GM12878 (cell line): ENCODE measurements at regions not wholly inside any gene's neighbourhood (a gene's known extent, or its start where the extent isn't known, plus 50 kb on each side); places are given as distances from the start of the nearest gene placed in this dataset.

Source experiments
- ATAC-seq: fragments of 200-7000 bp; cut with Tn5 transposase; 3 replicates; pipeline ENCODE4 v1.9.1; 2020; ENCODE audit warnings: mild to moderate bottlenecking, moderate library complexity
- BruUV-seq: library from RNA; stranded (reverse); fragments of 400-500 nt; replicated peaks from 2 replicates; lab custom pipeline; 2021; lab: Mats Ljungman, UMichigan
- CTCF ChIA-PET: fragments of 300-600 bp; sonication (Branson Sonifier 250); formaldehyde crosslinking; extraction: SDS; loops from one replicate; lab custom pipeline; 2021; ENCODE audit warnings: inconsistent platforms; lab: Yijun Ruan, JAX
- POLR2A ChIA-PET: fragments of 350-600 bp; formaldehyde crosslinking; extraction: SDS; loops from one replicate; lab custom pipeline; 2021; ENCODE audit warnings: inconsistent platforms; lab: Charles Lee
- RAD21 ChIA-PET: fragments of 300-600 bp; sonication (Branson Sonifier 250); formaldehyde crosslinking; loops from one replicate; lab custom pipeline; 2023; ENCODE audit warnings: antibody characterized with exemption; ENCODE audit not compliant: unreplicated experiment; lab: Charles Lee
- SMC1A ChIA-PET: fragments of 300-600 bp; sonication (Branson Sonifier 250); formaldehyde crosslinking; loops from one replicate; lab custom pipeline; 2023; ENCODE audit not compliant: unreplicated experiment, uncharacterized antibody; lab: Charles Lee
- DNase-seq: peaks from one replicate; pipeline ENCODE4 v3.0.0-alpha.2; 2011; ENCODE audit warnings: low read depth, low spot score
- FAIRE-seq: peaks from 3 replicates; lab custom pipeline; 2011; peaks lifted over from hg19 to GRCh38; lab: Jason Lieb, UNC
- H2AFZ ChIP-seq: 2 replicates; pipeline ENCODE4 v1.6.0; 2011; ENCODE audit warnings: low read depth, low read length, control low read depth; ENCODE audit not compliant: control insufficient read depth
- H3K27ac ChIP-seq: 2 replicates; pipeline ENCODE4 v1.5.1; 2011; ENCODE audit warnings: control low read depth; ENCODE audit not compliant: control insufficient read depth, insufficient read depth
- H3K27me3 ChIP-seq, 2 experiments: replicated peaks in 1 of 2; 2 replicates each; pipeline versions ENCODE4 v1.6.0 to v1.6.1; 2011; ENCODE audit warnings: low read length in 1 of 2; ENCODE audit not compliant: control insufficient read depth in 2 of 2, insufficient read depth in 2 of 2
- H3K36me3 ChIP-seq, 2 experiments: 2 replicates each; pipeline ENCODE4 v1.5.1; 2011; ENCODE audit warnings: low read length in 1 of 2; ENCODE audit not compliant: control insufficient read depth in 2 of 2, insufficient read depth in 2 of 2
- H3K4me1 ChIP-seq: 2 replicates; pipeline ENCODE4 v1.6.1; 2011; ENCODE audit warnings: mild to moderate bottlenecking, low read length, moderate library complexity, mixed read lengths; ENCODE audit not compliant: control insufficient read depth, insufficient read depth
- H3K4me2 ChIP-seq: 2 replicates; pipeline ENCODE4 v1.6.0; 2011; ENCODE audit warnings: control low read depth; ENCODE audit not compliant: control insufficient read depth, insufficient read depth
- H3K4me3 ChIP-seq: fragments of 200-600 bp; sonication (generic); 2 replicates; pipeline ENCODE4 v1.5.1; 2016
- H3K79me2 ChIP-seq: 2 replicates; pipeline ENCODE4 v1.6.0; 2011; ENCODE audit warnings: low read length; ENCODE audit not compliant: control insufficient read depth, insufficient read depth
- H3K9ac ChIP-seq: 2 replicates; pipeline ENCODE4 v1.8.0; 2011; ENCODE audit warnings: low read length, control low read depth, mixed read lengths; ENCODE audit not compliant: control insufficient read depth, insufficient read depth
- H3K9me3 ChIP-seq: replicated peaks from 3 replicates; pipeline ENCODE4 v1.5.1; 2011; ENCODE audit warnings: mild to moderate bottlenecking, low read length; ENCODE audit not compliant: control insufficient read depth, insufficient read depth
- H4K20me1 ChIP-seq: 2 replicates; pipeline ENCODE4 v1.6.0; 2011; ENCODE audit not compliant: control insufficient read depth, insufficient read depth
- CBX5 ChIP-seq: sonication (generic); IDR thresholded peaks from 2 replicates; pipeline ENCODE4 v1.6.1; 2016; ENCODE audit warnings: low read depth, moderate library complexity, mild to moderate bottlenecking, inconsistent platforms
- EZH2 ChIP-seq: IDR thresholded peaks from 2 replicates; pipeline ENCODE4 v1.6.1; 2012; ENCODE audit warnings: low read depth, mild to moderate bottlenecking, control low read depth, inconsistent platforms, low read length, borderline replicate concordance; ENCODE audit not compliant: control insufficient read depth
- FOXK2 ChIP-seq: fragments of 450-650 bp; IDR thresholded peaks from 2 replicates; pipeline ENCODE4 v1.6.1; 2017; ENCODE audit warnings: mild to moderate bottlenecking, moderate library complexity
- GABPA ChIP-seq: IDR thresholded peaks from 2 replicates; pipeline ENCODE4 v1.6.1; 2014; ENCODE audit warnings: antibody characterized with exemption, low read depth, mild to moderate bottlenecking, inconsistent platforms
- PAX5 ChIP-seq: IDR thresholded peaks from 2 replicates; pipeline ENCODE4 v1.6.1; 2011; ENCODE audit warnings: low read depth, low read length, borderline replicate concordance
- TAF1 ChIP-seq: IDR thresholded peaks from 2 replicates; pipeline ENCODE4 v1.6.1; 2011; ENCODE audit warnings: mild to moderate bottlenecking, low read depth, low read length, borderline replicate concordance
- TCF3 ChIP-seq: IDR thresholded peaks from 2 replicates; pipeline ENCODE4 v1.6.1; 2012; ENCODE audit warnings: low read depth, mild to moderate bottlenecking, low read length, borderline replicate concordance; ENCODE audit not compliant: insufficient read depth
- USF1 ChIP-seq: IDR thresholded peaks from 2 replicates; pipeline ENCODE4 v1.6.1; 2011; ENCODE audit warnings: borderline replicate concordance, low read depth, mild to moderate bottlenecking, moderate library complexity, mixed read lengths, low read length; ENCODE audit not compliant: insufficient read depth; ENCODE audit errors: extremely low read length
- ZNF207 ChIP-seq: fragments of 450-650 bp; IDR thresholded peaks from 2 replicates; pipeline ENCODE4 v1.6.1; 2014; ENCODE audit warnings: antibody characterized with exemption, mild to moderate bottlenecking, borderline replicate concordance
- WGBS: methylation state at CpG from one replicate; pipeline ENCODE4 v1.1.6; 2016; ENCODE audit warnings: low lambda C conversion rate; ENCODE audit not compliant: insufficient replicate concordance, insufficient coverage; ENCODE audit errors: missing lambda C conversion rate; 5-methylcytosine and 5-hydroxymethylcytosine counted together
- in situ Hi-C: fragments of 300-500 bp; cut with MboI; formaldehyde crosslinking; loops from 9 replicates; pipeline ENCODE4 v1.14.3; 2018; ENCODE audit warnings: mixed read lengths
- intact Hi-C: fragments of 100-400 bp; cut with micrococcal nuclease; formaldehyde crosslinking; loops from one replicate; pipeline ENCODE4 v1.14.2; 2022; ENCODE audit not compliant: unreplicated experiment
- TF ChIP-seq, protein P1 (sequence below): fragments of 450-650 bp; IDR thresholded peaks from 2 replicates; pipeline ENCODE4 v1.6.1; 2017; ENCODE audit warnings: mild to moderate bottlenecking, moderate library complexity
- TF ChIP-seq, protein P2 (sequence below), 3 experiments: IDR thresholded peaks in 2 of 3; conservative IDR thresholded peaks in 1 of 3; 2 replicates each; pipeline ENCODE4 v1.5.1; 2011; ENCODE audit warnings: low read depth in 3 of 3, low read length in 3 of 3, mild to moderate bottlenecking in 3 of 3, control low read depth in 2 of 3, moderate library complexity in 2 of 3, inconsistent platforms in 1 of 3, mixed read lengths in 1 of 3; ENCODE audit not compliant: control insufficient read depth in 2 of 3, insufficient read depth in 1 of 3; ENCODE audit errors: extremely low read depth in 1 of 3

GRCh38 chr12:76247992-76248391 lies 100.2 kb downstream of the BBS10 start:
- no TSS peak for BruUV-seq
- RAD21 ChIA-PET = no interaction called here
- in situ Hi-C loops = no loop called here

More at GRCh38 chr12:76247992-76248391, 100.2 kb downstream of the BBS10 start:
- no peak overlapping the region for H3K4me3 ChIP-seq
- no peak overlapping the region for H3K4me2 ChIP-seq
- DNase-seq = no peak
- no peak for ATAC-seq
- no peak for FAIRE-seq
- H4K20me1 ChIP-seq = no peaks in the 10 kb centered on the region
- no peak overlapping the region for H2AFZ ChIP-seq
- ChIA-PET CTCF (interaction anchor here (0.6 to 1.0 kb wide), 2 partner anchors 12 to 88 kb away, joined by 3 to 4 read pairs; no protein-coding TSS in a partner anchor), POLR2A (no interaction called here), SMC1A (interaction anchor here (1.1 to 1.8 kb wide), 2 partner anchors 9 to 818 kb away, joined by 4 to 5 read pairs; no protein-coding TSS in a partner anchor)
- intact Hi-C loops = no loop called here
- 26% methylated on average over 1 of the region's 1 CpG for whole genome bisulfite sequencing
- H3K9ac ChIP-seq = no peak overlapping the region
- H3K36me3 ChIP-seq = no peaks in the 10 kb centered on the region
- H3K9me3 ChIP-seq = no peaks in the 10 kb centered on the region
- no peak overlapping the region for H3K27ac ChIP-seq
- no peaks in the 10 kb centered on the region for H3K79me2 ChIP-seq
- H3K27me3 ChIP-seq = no peaks in the 10 kb centered on the region; a peak in 1 of 4 replicates
- TF ChIP-seq CBX5 (no peak), GABPA (no peak), EZH2 (no peak), TAF1 (no peak), FOXK2 (no peak), PAX5 (no peak), TCF3 (no peak), USF1 (no peak), ZNF207 (no peak)
- TF ChIP-seq, protein P1, sequence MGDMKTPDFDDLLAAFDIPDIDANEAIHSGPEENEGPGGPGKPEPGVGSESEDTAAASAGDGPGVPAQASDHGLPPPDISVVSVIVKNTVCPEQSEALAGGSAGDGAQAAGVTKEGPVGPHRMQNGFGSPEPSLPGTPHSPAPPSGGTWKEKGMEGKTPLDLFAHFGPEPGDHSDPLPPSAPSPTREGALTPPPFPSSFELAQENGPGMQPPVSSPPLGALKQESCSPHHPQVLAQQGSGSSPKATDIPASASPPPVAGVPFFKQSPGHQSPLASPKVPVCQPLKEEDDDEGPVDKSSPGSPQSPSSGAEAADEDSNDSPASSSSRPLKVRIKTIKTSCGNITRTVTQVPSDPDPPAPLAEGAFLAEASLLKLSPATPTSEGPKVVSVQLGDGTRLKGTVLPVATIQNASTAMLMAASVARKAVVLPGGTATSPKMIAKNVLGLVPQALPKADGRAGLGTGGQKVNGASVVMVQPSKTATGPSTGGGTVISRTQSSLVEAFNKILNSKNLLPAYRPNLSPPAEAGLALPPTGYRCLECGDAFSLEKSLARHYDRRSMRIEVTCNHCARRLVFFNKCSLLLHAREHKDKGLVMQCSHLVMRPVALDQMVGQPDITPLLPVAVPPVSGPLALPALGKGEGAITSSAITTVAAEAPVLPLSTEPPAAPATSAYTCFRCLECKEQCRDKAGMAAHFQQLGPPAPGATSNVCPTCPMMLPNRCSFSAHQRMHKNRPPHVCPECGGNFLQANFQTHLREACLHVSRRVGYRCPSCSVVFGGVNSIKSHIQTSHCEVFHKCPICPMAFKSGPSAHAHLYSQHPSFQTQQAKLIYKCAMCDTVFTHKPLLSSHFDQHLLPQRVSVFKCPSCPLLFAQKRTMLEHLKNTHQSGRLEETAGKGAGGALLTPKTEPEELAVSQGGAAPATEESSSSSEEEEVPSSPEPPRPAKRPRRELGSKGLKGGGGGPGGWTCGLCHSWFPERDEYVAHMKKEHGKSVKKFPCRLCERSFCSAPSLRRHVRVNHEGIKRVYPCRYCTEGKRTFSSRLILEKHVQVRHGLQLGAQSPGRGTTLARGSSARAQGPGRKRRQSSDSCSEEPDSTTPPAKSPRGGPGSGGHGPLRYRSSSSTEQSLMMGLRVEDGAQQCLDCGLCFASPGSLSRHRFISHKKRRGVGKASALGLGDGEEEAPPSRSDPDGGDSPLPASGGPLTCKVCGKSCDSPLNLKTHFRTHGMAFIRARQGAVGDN = no peak
- TF ChIP-seq, protein P2, sequence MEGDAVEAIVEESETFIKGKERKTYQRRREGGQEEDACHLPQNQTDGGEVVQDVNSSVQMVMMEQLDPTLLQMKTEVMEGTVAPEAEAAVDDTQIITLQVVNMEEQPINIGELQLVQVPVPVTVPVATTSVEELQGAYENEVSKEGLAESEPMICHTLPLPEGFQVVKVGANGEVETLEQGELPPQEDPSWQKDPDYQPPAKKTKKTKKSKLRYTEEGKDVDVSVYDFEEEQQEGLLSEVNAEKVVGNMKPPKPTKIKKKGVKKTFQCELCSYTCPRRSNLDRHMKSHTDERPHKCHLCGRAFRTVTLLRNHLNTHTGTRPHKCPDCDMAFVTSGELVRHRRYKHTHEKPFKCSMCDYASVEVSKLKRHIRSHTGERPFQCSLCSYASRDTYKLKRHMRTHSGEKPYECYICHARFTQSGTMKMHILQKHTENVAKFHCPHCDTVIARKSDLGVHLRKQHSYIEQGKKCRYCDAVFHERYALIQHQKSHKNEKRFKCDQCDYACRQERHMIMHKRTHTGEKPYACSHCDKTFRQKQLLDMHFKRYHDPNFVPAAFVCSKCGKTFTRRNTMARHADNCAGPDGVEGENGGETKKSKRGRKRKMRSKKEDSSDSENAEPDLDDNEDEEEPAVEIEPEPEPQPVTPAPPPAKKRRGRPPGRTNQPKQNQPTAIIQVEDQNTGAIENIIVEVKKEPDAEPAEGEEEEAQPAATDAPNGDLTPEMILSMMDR (IDR thresholded peaks at IDR 0.05 in 2 of 3, conservative IDR thresholded peaks at IDR 0.05 in 1 of 3; ENCODE audit: control insufficient read depth in 2 of 3, extremely low read depth in 1 of 3, insufficient read depth in 1 of 3, low read depth in 3 of 3, low read length in 3 of 3) = no peak
- no peaks in the 10 kb centered on the region for H3K4me1 ChIP-seq
